ENCODE measurements at regions not wholly inside any gene's neighbourhood (a gene's known extent, or its start where the extent isn't known, plus 50 kb on each side); places are given as distances from the start of the nearest gene placed in this dataset.

- POLR2A ChIA-PET, result no interaction called here
- TF ChIP-seq CTCF (IDR thresholded peaks at IDR 0.05; ENCODE audit: insufficient read depth in 1 of 2, low read depth in 1 of 2, low read length in 1 of 2, severe bottlenecking in 1 of 2, unreplicated experiment in 1 of 2), result no peak
- Histone ChIP-seq H3K4me3 (ENCODE audit: low read depth, low read length) (no peak overlapping the region), H3K4me1 (no peaks in the 10 kb centered on the region), H3K36me3 (ENCODE audit: control insufficient read depth, insufficient read depth, low read length) (no peaks in the 10 kb centered on the region), H3K27me3 (replicated peaks; ENCODE audit: control insufficient read depth, insufficient read depth, low read length) (peaks cover 7% of the 10 kb centered on the region), H3K9me3 (no peaks in the 10 kb centered on the region)
- CTCF ChIA-PET, result no interaction called here
- Mint-ChIP-seq H3K9me3 (ENCODE audit: unreplicated experiment) (no peaks in the 10 kb centered on the region), H3K4me1 (ENCODE audit: low read depth, unreplicated experiment) (no peaks in the 10 kb centered on the region), H3K27ac (ENCODE audit: unreplicated experiment) (no peak overlapping the region), H3K36me3 (ENCODE audit: insufficient read depth, unreplicated experiment) (no peaks in the 10 kb centered on the region), H3K27me3 (ENCODE audit: insufficient read depth, unreplicated experiment) (peaks cover 43% of the 10 kb centered on the region), H3K4me3 (ENCODE audit: unreplicated experiment) (no peak overlapping the region)
- DNase-seq, result peak in 1 of 2 experiments; percentile 14
- no TSS peak for BruUV-seq (replicated peaks)
- intact Hi-C loops (cut with micrococcal nuclease; ENCODE audit: unreplicated experiment), result no loop called here
Measured at GRCh38 chr11:116532066-116532465, 240.7 kb downstream of the BUD13 start.

- CTCF ChIA-PET, result no interaction called here
- Mint-ChIP-seq H3K27me3 (ENCODE audit: insufficient read depth, unreplicated experiment) (peaks cover 37% of the 10 kb centered on the region), H3K27ac (ENCODE audit: unreplicated experiment) (no peak overlapping the region), H3K36me3 (ENCODE audit: insufficient read depth, unreplicated experiment) (no peaks in the 10 kb centered on the region), H3K9me3 (ENCODE audit: unreplicated experiment) (no peaks in the 10 kb centered on the region), H3K4me1 (ENCODE audit: low read depth, unreplicated experiment) (no peaks in the 10 kb centered on the region), H3K4me3 (ENCODE audit: unreplicated experiment) (no peak overlapping the region)
- Histone ChIP-seq H3K9me3 (no peaks in the 10 kb centered on the region), H3K36me3 (ENCODE audit: control insufficient read depth, insufficient read depth, low read length) (no peaks in the 10 kb centered on the region), H3K4me3 (ENCODE audit: low read depth, low read length) (no peak overlapping the region), H3K27me3 (replicated peaks; ENCODE audit: control insufficient read depth, insufficient read depth, low read length) (peaks cover 7% of the 10 kb centered on the region), H3K4me1 (no peaks in the 10 kb centered on the region)
- DNase-seq, result peak in 1 of 2 experiments; percentile 1
- POLR2A ChIA-PET, result no interaction called here
- intact Hi-C loops (cut with micrococcal nuclease; ENCODE audit: unreplicated experiment), result no loop called here
- BruUV-seq (replicated peaks), result no TSS peak
- no peak for TF ChIP-seq CTCF (IDR thresholded peaks at IDR 0.05; ENCODE audit: insufficient read depth in 1 of 2, low read depth in 1 of 2, low read length in 1 of 2, severe bottlenecking in 1 of 2, unreplicated experiment in 1 of 2)
Measured at GRCh38 chr11:116530705-116531104, 242.1 kb downstream of the BUD13 start.

- no TSS peak for BruUV-seq (replicated peaks)
- intact Hi-C loops (cut with micrococcal nuclease; ENCODE audit: unreplicated experiment), result no loop called here
- Mint-ChIP-seq H3K4me1 (ENCODE audit: low read depth, unreplicated experiment) (no peaks in the 10 kb centered on the region), H3K36me3 (ENCODE audit: insufficient read depth, unreplicated experiment) (no peaks in the 10 kb centered on the region), H3K27ac (ENCODE audit: unreplicated experiment) (no peak overlapping the region), H3K9me3 (ENCODE audit: unreplicated experiment) (no peaks in the 10 kb centered on the region), H3K4me3 (ENCODE audit: unreplicated experiment) (no peak overlapping the region), H3K27me3 (ENCODE audit: insufficient read depth, unreplicated experiment) (peaks cover 32% of the 10 kb centered on the region)
- no peaks in the 10 kb centered on the region for H3K36me3 ChIP-seq (ENCODE audit: control insufficient read depth, insufficient read depth, low read length)
- DNase-seq, result no peak
- H3K4me3 ChIP-seq (ENCODE audit: low read depth, low read length), result no peak overlapping the region
- CTCF ChIA-PET, result no interaction called here
- POLR2A ChIA-PET, result no interaction called here
- H3K4me1 ChIP-seq, result no peaks in the 10 kb centered on the region
- H3K9me3 ChIP-seq, result 0 out of 2 replicates have a peak, but pooled peaks cover 3% of the 10 kb centered on the region
- no peak for TF ChIP-seq CTCF (IDR thresholded peaks at IDR 0.05; ENCODE audit: insufficient read depth in 1 of 2, low read depth in 1 of 2, low read length in 1 of 2, severe bottlenecking in 1 of 2, unreplicated experiment in 1 of 2)
- H3K27me3 ChIP-seq (replicated peaks; ENCODE audit: control insufficient read depth, insufficient read depth, low read length), result peaks cover 5% of the 10 kb centered on the region; the same call in 1 of the 2 replicates
Measured at GRCh38 chr11:116529271-116529670, 243.5 kb downstream of the BUD13 start.

All from Caco-2 (cell line).